GM03348 (cell line): ENCODE measurements at regions not wholly inside any gene's neighbourhood (a gene's known extent, or its start where the extent isn't known, plus 50 kb on each side); places are given as distances from the start of the nearest gene placed in this dataset.

Experiments
- DNase-seq: peaks from one replicate; pipeline ENCODE4 v3.0.0; 2012; ENCODE audit warnings: low spot score

- DNase-seq: no peak
Measured at GRCh38 chrX:143171703-143172102, 146.0 kb downstream of the SPANXN4 start.

DNA sequence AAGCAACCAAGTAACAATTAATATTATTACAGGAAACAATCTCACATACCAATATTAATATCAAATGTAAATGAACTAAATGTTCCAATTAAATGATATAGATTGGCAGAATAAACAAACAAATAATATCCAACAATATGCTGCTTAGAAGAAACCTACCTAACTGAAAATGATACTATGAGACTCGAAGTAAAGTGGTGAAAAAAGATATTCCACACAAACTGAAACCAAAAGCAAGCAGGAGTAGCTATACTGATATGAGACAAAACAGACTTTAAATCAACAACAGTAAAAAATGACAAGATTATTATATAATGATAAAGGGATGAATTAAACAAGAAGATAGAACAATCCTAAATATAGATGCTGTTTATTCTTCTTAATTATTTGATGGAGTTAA, 140.1 kb downstream of the SPANXN4 start:
- no peak for DNase-seq

- DNase-seq: no peak
Measured at GRCh38 chrX:143139681-143140080, 114.0 kb downstream of the SPANXN4 start.

- no peak for DNase-seq
Measured at GRCh38 chrX:143121477-143121876, 95.7 kb downstream of the SPANXN4 start.

GRCh38 chrX:143115466-143115865, 89.7 kb downstream of the SPANXN4 start:
- DNase-seq: no peak

- no peak for DNase-seq
Measured at GRCh38 chrX:143095816-143096215, 70.1 kb downstream of the SPANXN4 start.

DNA sequence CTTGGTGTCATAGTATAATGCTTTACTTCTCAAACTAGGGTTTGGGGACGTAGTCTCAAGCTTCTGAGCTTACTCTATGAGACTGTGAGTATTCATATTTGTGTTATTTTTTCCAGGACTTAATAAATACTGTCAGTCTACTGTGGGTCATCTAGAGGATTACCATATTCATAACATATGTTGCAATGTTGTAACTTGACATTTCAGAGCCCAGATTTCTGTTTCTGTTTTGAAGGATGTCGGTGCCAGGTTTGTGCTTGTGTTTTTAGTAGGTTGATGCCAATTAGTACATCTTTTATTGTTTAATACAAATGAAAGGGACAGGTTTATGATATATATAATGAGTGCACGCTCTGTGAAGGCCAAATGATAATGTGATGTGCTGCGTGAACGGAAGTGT, 69.6 kb downstream of the SPANXN4 start:
- no peak for DNase-seq

DNA sequence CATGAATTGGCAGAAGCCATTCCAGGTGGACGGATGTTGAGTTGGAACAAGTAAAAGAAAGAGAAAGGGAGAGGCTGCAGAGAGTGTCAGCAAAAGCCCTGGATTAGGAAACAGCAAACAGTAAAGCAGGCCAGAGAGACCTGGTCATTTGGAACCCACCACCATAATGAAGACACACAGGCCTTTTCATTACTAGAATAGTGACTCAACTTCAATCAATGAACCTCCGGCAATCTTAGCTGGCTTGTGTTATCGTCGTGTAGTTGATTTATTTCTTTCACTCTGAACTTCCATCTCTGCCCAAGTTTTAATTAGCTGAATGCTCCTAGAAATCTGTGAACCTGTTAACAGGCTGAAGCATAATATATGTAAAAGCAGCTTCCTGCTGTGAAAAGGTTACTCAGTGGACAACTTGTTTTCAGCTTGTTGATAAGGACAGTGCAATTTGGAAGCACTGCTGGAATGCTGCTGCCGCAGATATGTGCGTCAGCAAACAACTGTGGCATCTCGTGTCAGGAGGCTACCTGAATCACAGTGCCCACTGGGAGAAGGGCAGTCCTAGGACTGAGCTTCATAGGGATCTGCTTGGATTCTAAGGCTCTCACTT, 68.8 kb downstream of the SPANXN4 start:
- DNase-seq: no peak
